Common myeloid progenitor, CD34-positive (primary cell): ENCODE measurements at regions not wholly inside any gene's neighbourhood (a gene's known extent, or its start where the extent isn't known, plus 50 kb on each side); places are given as distances from the start of the nearest gene placed in this dataset.
A peak's percentile ranks its signal among the peaks of the same experiment; 100 is the strongest.

Experiments used
- CTCF ChIA-PET: fragments of 350-600 bp; sonication (Branson Sonifier 250); formaldehyde crosslinking; loops from one replicate; lab custom pipeline; 2021; ENCODE audit warnings: antibody characterized with exemption; lab: Charles Lee
- POLR2A ChIA-PET: fragments of 350-600 bp; sonication (Branson Sonifier 250); formaldehyde crosslinking; loops from one replicate; lab custom pipeline; 2021; ENCODE audit warnings: antibody characterized with exemption; lab: Charles Lee
- DNase-seq, 3 donors: peaks; one replicate each; pipeline versions ENCODE4 v3.0.0 to v3.0.0-alpha.2; 2013
- H3K27ac ChIP-seq, 2 experiments: 1 replicate in 1 of 2; 2 replicates in 1 of 2; pipeline ENCODE4 v1.7.0; 2013; ENCODE audit warnings: inconsistent platforms in 2 of 2, low read length in 2 of 2, mild to moderate bottlenecking in 2 of 2, low read depth in 1 of 2, moderate library complexity in 1 of 2; ENCODE audit not compliant: severe bottlenecking in 2 of 2, insufficient read depth in 1 of 2, poor library complexity in 1 of 2
- H3K27me3 ChIP-seq, 5 experiments: replicated peaks in 2 of 5; 1 replicate in 3 of 5; 2 replicates in 2 of 5; pipeline versions ENCODE4 v1.6.1 to v1.7.0; 2013; ENCODE audit warnings: low read length in 4 of 5, mild to moderate bottlenecking in 2 of 5, moderate library complexity in 2 of 5, inconsistent platforms in 1 of 5; ENCODE audit not compliant: insufficient read depth in 5 of 5, control insufficient read depth in 4 of 5
- H3K36me3 ChIP-seq, 4 experiments: 1 replicate in 2 of 4; 2 replicates in 2 of 4; pipeline versions ENCODE4 v1.6.1 to v1.7.0; 2013; ENCODE audit warnings: low read length in 3 of 4, control low read depth in 1 of 4, mild to moderate bottlenecking in 1 of 4; ENCODE audit not compliant: control insufficient read depth in 4 of 4, insufficient read depth in 4 of 4
- H3K4me1 ChIP-seq, 4 experiments: 1 replicate in 3 of 4; 2 replicates in 1 of 4; pipeline versions ENCODE4 v1.6.1 to v1.7.1; 2013; ENCODE audit warnings: low read length in 3 of 4, mild to moderate bottlenecking in 3 of 4, control low read depth in 1 of 4, inconsistent platforms in 1 of 4, moderate library complexity in 1 of 4; ENCODE audit not compliant: control insufficient read depth in 4 of 4, insufficient read depth in 4 of 4; ENCODE audit errors: control extremely low read depth in 1 of 4
- H3K4me3 ChIP-seq, 7 experiments: 1 replicate in 4 of 7; 2 replicates in 3 of 7; pipeline versions ENCODE4 v1.5.1 to v1.7.0; 2013; ENCODE audit warnings: mild to moderate bottlenecking in 7 of 7, low read length in 6 of 7, moderate library complexity in 6 of 7, inconsistent platforms in 2 of 7, low read depth in 2 of 7, control low read depth in 1 of 7; ENCODE audit not compliant: insufficient read depth in 4 of 7, control insufficient read depth in 1 of 7; ENCODE audit errors: extremely low read depth in 1 of 7
- H3K9me3 ChIP-seq, 5 experiments: 1 replicate in 4 of 5; 2 replicates in 1 of 5; pipeline versions ENCODE4 v1.6.1 to v1.7.1; 2013; ENCODE audit warnings: low read length in 4 of 5, mild to moderate bottlenecking in 2 of 5, inconsistent platforms in 1 of 5, low read depth in 1 of 5, moderate library complexity in 1 of 5; ENCODE audit not compliant: control insufficient read depth in 4 of 5, insufficient read depth in 2 of 5; ENCODE audit errors: control extremely low read depth in 1 of 5
- WGBS: methylation state at CpG from one replicate; pipeline ENCODE4 v1.1.5; 2013; ENCODE audit not compliant: insufficient coverage; 5-methylcytosine and 5-hydroxymethylcytosine counted together

DNA sequence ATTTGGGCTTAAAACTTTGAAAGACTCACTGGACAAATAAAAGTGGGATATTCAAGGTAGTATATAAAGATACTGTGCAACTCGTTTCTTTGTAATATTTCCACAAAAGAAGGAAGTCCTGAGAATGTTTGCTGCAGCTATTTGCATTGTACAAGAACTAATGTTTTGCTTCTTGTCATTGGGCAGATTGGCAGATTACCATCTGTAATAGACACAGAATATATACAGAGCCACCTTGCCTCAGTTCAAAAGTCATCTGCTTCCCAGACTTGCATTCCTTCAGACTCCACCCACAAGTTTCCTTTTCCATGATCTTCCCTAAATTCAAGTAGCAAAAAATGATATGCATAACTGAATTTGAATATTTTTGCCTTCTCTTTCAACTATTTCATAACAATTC is 145.1 kb downstream of the EFNB2 start:
- Histone ChIP-seq H3K4me1 (no peaks in the 10 kb centered on the region), H3K4me3 (no peak overlapping the region), H3K27ac (no peak overlapping the region), H3K9me3 (no peaks in the 10 kb centered on the region), H3K27me3 (peaks cover 0 to 4% (median 0%) of the 10 kb centered on the region in 5 experiments), H3K36me3 (no peaks in the 10 kb centered on the region)
- DNase-seq = no peak
- no CpG with 5 or more reads among the region's 1 CpG for WGBS
- ChIA-PET POLR2A (no interaction called here), CTCF (no interaction called here)

DNA sequence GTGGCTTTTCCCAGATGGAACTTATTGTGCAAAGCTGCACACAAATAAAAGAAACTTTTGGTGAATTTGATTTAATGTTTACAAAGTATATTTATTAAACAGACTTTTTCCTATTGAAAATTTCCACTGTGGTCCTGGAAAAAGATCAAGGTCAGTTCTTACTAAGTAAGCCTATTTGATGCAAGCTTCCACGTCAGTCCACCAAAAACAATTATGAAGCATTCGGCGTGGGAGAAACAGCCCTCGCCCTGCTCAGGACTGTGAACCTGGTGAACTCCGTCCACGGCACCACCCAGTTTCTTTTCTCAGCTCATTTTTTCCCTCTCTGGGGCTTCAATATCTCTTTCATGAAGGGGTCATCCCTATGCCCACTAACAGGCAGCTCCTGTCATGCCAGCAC is 149.8 kb downstream of the EFNB2 start:
- DNase-seq = no peak
- Histone ChIP-seq H3K4me3 (no peak overlapping the region), H3K36me3 (no peaks in the 10 kb centered on the region), H3K27me3 (no peaks in the 10 kb centered on the region), H3K27ac (no peak overlapping the region), H3K4me1 (no peaks in the 10 kb centered on the region), H3K9me3 (peaks cover 0 to 2% (median 0%) of the 10 kb centered on the region in 5 experiments)
- ChIA-PET POLR2A (no interaction called here), CTCF (no interaction called here)
- 100% methylated on average over 6 of the region's 6 CpGs for WGBS

DNA sequence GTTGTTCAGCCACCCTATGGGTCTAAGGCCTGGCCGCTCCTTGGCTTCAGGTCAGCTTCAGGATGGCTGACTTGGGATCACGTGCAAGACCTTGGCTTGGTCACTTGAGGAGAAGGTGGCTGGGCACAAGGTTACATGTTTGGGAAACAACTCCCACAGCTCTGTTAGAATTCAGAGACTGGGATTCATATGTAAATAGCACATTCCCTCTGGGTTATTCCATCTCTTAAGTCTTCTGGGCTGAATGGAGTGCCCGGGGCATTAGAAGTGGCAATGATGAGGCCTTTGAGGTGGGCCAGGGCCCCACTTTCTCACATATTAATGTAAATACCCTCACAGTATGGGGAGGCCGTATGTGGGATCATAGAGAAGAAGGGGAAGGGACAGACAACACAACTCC is 150.9 kb downstream of the EFNB2 start:
- Histone ChIP-seq H3K9me3 (peaks cover 0 to 2% (median 0%) of the 10 kb centered on the region in 5 experiments), H3K27me3 (peaks cover 0 to 2% (median 0%) of the 10 kb centered on the region in 5 experiments), H3K4me3 (no peak overlapping the region), H3K4me1 (no peaks in the 10 kb centered on the region), H3K27ac (no peak overlapping the region), H3K36me3 (no peaks in the 10 kb centered on the region)
- 100% methylated on average over 2 of the region's 4 CpGs for WGBS
- POLR2A ChIA-PET = no interaction called here
- CTCF ChIA-PET = no interaction called here
- DNase-seq = no peak

DNA sequence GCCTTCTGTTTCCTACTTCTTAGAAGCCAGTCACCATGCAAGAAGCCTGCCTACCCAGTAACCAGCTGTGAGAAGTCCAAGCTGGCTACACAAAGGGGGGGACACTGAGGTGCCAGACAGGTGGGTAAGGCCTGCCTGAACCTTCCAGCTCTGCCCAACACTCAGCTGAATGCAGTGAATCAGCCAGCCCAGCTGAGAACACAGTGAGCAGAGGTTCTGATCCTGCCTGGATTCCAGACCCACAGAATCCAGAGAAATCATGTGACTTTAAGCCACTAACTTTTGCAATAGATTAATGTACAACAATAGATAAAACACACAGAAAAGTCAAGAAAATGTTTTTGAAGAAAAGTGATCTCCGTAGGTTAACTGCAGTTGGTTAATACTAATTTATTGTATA is 151.7 kb downstream of the EFNB2 start:
- no peaks in the 10 kb centered on the region for H3K36me3 ChIP-seq
- DNase-seq = peak in 1 of 3 donors; percentile 31
- H3K27me3 ChIP-seq = peaks cover 0 to 3% (median 0%) of the 10 kb centered on the region in 5 experiments
- no peaks in the 10 kb centered on the region for H3K4me1 ChIP-seq
- WGBS = no CpG with 5 or more reads among the region's 1 CpG
- ChIA-PET POLR2A (no interaction called here), CTCF (interaction anchor here (1.8 kb wide), 1 partner anchor 9 kb away, joined by 4 read pairs; no protein-coding TSS in a partner anchor)
- H3K4me3 ChIP-seq = no peak overlapping the region
- H3K27ac ChIP-seq = no peak overlapping the region
- peaks cover 0 to 2% (median 0%) of the 10 kb centered on the region in 5 experiments for H3K9me3 ChIP-seq

DNA sequence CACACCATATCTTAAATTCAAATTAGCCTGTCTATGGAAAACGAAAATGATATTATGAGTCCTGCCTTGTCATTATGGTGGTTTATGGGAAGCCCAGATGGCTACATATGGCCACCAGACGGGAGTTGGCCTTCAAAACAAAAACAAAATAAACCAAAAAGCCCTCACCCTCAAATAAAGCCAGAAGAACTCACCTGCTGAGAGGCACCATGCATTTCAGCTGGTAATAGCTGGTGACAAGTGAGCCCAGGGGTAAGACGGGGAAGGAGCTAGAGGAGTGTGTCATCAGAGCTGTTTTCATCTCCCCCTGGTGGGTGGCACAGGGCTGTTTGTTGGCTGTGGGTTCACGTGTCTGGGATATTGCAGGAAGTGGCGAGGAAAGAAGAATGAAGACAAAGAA is 152.9 kb downstream of the EFNB2 start:
- Histone ChIP-seq H3K36me3 (no peaks in the 10 kb centered on the region), H3K27ac (no peak overlapping the region), H3K4me1 (no peaks in the 10 kb centered on the region), H3K9me3 (peaks cover 0 to 2% (median 0%) of the 10 kb centered on the region in 5 experiments), H3K27me3 (peaks cover 0 to 8% (median under 1%) of the 10 kb centered on the region in 5 experiments), H3K4me3 (no peak overlapping the region)
- POLR2A ChIA-PET = no interaction called here
- CTCF ChIA-PET = interaction anchor here (0.6 to 1.8 kb wide), 2 partner anchors 8 to 1159 kb away, joined by 3 to 4 read pairs; no protein-coding TSS in a partner anchor
- 100% methylated on average over 3 of the region's 5 CpGs for WGBS
- no peak for DNase-seq

DNA sequence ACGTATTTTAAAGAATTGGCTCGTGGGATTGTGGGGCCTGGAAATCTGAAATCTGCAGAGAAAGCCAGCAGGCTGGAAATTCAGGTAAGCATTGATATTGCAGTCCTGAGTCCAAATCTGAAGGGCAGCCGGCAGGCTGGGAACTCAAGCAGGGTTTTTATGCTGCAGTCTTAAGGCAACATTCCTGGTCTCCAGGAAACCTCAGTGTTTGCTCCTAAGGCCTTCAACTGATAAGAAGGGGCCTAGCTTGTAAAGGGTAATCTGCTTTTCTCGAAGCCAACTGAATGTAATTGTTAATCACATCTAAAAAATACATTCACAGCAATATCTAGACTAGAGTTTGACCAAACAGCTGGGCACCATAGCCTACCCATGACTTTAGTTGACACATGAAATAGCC is 154.4 kb downstream of the EFNB2 start:
- Histone ChIP-seq H3K4me3 (no peak overlapping the region), H3K4me1 (peaks cover 0 to 3% (median 1%) of the 10 kb centered on the region in 4 experiments), H3K36me3 (no peaks in the 10 kb centered on the region), H3K27me3 (peaks cover 0 to 21% (median 13%) of the 10 kb centered on the region in 5 experiments), H3K9me3 (peaks cover 0 to 2% (median 0%) of the 10 kb centered on the region in 5 experiments), H3K27ac (no peak overlapping the region)
- WGBS = 100% methylated on average over 4 of the region's 4 CpGs
- ChIA-PET CTCF (no interaction called here), POLR2A (no interaction called here)
- no peak for DNase-seq

DNA sequence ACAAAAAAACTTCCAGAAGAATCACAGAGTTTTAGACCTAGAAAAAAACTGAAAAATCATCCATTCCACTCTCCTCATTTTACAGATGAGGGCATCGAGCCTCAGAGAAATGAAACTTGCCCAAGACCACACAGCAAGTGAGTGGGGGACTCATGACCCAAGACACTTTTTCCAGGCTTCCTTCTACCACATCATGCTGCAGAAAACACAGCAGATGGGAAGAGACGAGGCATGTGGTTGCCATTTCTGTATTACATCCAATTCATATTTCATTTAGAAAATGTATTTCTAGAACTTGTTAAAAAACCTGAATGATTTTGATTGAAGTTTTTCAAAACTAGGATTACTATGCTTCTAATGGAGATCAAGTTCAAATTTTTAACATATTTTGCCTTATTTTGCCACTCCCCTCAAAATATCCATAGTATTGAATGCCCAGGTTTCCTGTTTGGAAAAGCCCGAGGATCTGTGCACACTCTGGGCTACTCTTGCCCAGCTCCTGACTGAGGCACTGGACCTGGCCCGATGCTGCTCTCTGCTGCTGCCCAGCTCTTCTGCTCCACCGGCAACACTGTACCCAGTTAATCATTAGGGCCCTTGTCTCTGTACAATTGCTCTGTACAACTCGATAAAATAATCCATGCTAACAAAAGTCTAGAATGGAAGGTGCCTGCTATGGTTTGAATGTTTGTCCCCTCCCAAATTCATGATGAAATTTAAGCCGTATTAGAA is 157.4 kb downstream of the EFNB2 start:
- Histone ChIP-seq H3K4me1 (peaks cover 0 to 18% (median 15%) of the 10 kb centered on the region in 4 experiments), H3K9me3 (no peaks in the 10 kb centered on the region), H3K27ac (no peak overlapping the region), H3K27me3 (peaks cover 0 to 28% (median 18%) of the 10 kb centered on the region in 5 experiments), H3K36me3 (no peaks in the 10 kb centered on the region), H3K4me3 (no peak overlapping the region)
- WGBS = 95% methylated on average over 5 of the region's 7 CpGs
- DNase-seq = no peak
- POLR2A ChIA-PET = no interaction called here
- CTCF ChIA-PET = no interaction called here
